Neutrophil (primary cell): ENCODE measurements at regions not wholly inside any gene's neighbourhood (a gene's known extent, or its start where the extent isn't known, plus 50 kb on each side); places are given as distances from the start of the nearest gene placed in this dataset.

Source experiments
- H3K27ac ChIP-seq: fragments of 200-600 bp; sonication (generic); 2 replicates; pipeline ENCODE4 v1.5.1; 2016; ENCODE audit warnings: mild to moderate bottlenecking, moderate library complexity
- H3K27me3 ChIP-seq: fragments of 200-600 bp; sonication (generic); 2 replicates; pipeline ENCODE4 v1.6.0; 2016; ENCODE audit warnings: mild to moderate bottlenecking
- H3K36me3 ChIP-seq: fragments of 200-600 bp; sonication (generic); 2 replicates; pipeline ENCODE4 v1.5.1; 2017
- H3K4me1 ChIP-seq, 2 experiments: fragments of 200-600 bp in 1 of 2; sonication (generic) in 1 of 2; 1 replicate in 1 of 2; 2 replicates in 1 of 2; pipeline versions ENCODE4 v1.5.1 to v1.6.1; 2013 to 2016; ENCODE audit warnings: low read depth in 1 of 2, low read length in 1 of 2, mild to moderate bottlenecking in 1 of 2, moderate library complexity in 1 of 2; ENCODE audit not compliant: control insufficient read depth in 1 of 2, insufficient read depth in 1 of 2
- H3K4me3 ChIP-seq, 2 experiments: fragments of 200-600 bp in 1 of 2; sonication (generic) in 1 of 2; 1 replicate in 1 of 2; 2 replicates in 1 of 2; pipeline ENCODE4 v1.5.1; 2013 to 2016; ENCODE audit warnings: low read depth in 1 of 2, low read length in 1 of 2, mild to moderate bottlenecking in 1 of 2, moderate library complexity in 1 of 2
- H3K9me3 ChIP-seq: fragments of 200-600 bp; sonication (generic); 2 replicates; pipeline ENCODE4 v1.5.1; 2016
- TF ChIP-seq, protein P1 (sequence below): fragments of 200-600 bp; sonication (generic); IDR thresholded peaks from 2 replicates; pipeline ENCODE4 v1.5.1; 2016; ENCODE audit warnings: antibody characterized with exemption

DNA sequence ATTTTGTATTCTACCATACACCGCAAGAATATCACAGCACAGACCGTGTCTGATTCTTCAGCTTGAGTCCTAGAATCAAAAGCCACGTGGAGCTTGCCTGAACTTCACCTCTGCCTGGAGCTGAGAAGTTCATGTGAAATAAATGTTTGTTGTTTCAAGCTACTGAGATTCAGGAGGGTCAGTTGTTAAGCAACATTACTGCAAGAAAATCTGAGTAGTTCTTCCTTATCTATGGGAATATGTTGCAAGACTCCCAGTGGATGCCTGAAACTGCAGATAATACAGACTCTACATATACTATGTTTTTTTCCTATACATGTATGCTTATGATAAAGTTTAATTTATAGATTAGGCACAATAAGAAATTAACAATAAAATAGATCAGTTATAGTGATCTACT lies 995.3 kb downstream of the TBC1D22A start:
- Histone ChIP-seq H3K4me3 (no peak overlapping the region), H3K9me3 (no peaks in the 10 kb centered on the region), H3K4me1 (no peaks in the 10 kb centered on the region), H3K36me3 (no peaks in the 10 kb centered on the region), H3K27me3 (no peaks in the 10 kb centered on the region), H3K27ac (no peak overlapping the region)
- TF ChIP-seq, protein P1, sequence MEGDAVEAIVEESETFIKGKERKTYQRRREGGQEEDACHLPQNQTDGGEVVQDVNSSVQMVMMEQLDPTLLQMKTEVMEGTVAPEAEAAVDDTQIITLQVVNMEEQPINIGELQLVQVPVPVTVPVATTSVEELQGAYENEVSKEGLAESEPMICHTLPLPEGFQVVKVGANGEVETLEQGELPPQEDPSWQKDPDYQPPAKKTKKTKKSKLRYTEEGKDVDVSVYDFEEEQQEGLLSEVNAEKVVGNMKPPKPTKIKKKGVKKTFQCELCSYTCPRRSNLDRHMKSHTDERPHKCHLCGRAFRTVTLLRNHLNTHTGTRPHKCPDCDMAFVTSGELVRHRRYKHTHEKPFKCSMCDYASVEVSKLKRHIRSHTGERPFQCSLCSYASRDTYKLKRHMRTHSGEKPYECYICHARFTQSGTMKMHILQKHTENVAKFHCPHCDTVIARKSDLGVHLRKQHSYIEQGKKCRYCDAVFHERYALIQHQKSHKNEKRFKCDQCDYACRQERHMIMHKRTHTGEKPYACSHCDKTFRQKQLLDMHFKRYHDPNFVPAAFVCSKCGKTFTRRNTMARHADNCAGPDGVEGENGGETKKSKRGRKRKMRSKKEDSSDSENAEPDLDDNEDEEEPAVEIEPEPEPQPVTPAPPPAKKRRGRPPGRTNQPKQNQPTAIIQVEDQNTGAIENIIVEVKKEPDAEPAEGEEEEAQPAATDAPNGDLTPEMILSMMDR: no peak

DNA sequence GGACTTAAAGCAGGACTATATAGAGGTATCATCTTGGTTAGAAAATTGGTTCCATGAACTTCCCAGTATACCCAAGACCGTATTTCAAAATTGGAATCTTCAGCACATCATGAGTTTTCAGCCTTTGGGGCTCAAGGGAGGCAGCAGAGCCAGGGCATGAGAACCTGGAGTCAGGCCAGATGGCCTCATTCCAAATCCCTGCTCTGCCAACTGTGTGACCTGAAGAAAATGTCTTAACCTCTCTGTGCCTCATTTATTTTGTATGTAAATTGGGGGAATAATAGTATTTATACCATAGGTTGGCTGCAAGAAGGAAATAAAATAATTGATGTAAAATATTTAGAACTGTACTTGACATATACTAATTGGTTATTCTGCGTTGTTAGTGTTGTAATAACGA lies 987.6 kb downstream of the TBC1D22A start:
- Histone ChIP-seq H3K9me3 (no peaks in the 10 kb centered on the region), H3K4me1 (no peaks in the 10 kb centered on the region), H3K27me3 (no peaks in the 10 kb centered on the region), H3K4me3 (no peak overlapping the region), H3K27ac (no peak overlapping the region), H3K36me3 (no peaks in the 10 kb centered on the region)
- TF ChIP-seq, protein P1: no peak

DNA sequence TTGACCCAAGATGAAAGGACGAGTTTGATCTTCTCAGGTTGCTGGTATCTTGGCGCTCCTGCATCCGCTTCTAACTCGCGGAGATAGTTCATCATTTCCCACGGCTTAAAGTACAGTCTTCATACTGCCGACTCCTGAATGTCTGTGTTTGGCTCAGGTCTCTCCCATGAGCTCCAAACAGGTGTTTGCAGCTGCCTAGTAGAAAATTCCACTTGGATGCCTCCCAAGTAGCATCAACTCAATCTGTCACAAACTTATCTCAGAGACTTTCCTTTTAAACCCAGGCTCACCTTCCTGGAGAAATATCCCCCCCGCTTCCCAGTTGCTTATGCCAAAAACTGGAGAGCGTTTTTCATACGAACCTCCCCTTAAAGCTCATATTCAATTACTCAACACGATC lies 986.5 kb downstream of the TBC1D22A start:
- Histone ChIP-seq H3K4me3 (no peak overlapping the region), H3K27ac (no peak overlapping the region), H3K27me3 (no peaks in the 10 kb centered on the region), H3K4me1 (no peaks in the 10 kb centered on the region), H3K9me3 (no peaks in the 10 kb centered on the region), H3K36me3 (no peaks in the 10 kb centered on the region)
- TF ChIP-seq, protein P1: no peak

DNA sequence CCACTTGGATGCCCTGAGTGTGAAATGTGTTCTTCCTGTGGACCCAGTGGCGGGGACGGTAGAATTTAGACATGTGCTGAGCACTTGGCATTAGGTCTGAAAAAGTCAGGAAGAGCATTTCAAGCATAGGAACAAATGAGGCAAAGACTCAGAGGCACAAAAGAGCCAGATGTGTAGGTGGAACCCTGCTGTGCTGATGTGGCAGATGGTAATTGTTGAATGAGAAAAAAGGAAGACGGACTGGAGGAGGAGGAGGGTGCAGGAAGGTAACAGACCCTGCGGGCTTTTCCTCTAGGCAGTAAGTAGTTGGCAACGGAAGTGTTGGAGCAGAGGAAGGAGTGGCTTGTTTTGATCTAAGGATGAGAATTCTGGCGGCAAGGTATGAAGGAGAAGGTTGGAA lies 985.8 kb downstream of the TBC1D22A start:
- Histone ChIP-seq H3K36me3 (no peaks in the 10 kb centered on the region), H3K27me3 (no peaks in the 10 kb centered on the region), H3K4me1 (no peaks in the 10 kb centered on the region), H3K4me3 (no peak overlapping the region), H3K9me3 (no peaks in the 10 kb centered on the region), H3K27ac (no peak overlapping the region)
- TF ChIP-seq, protein P1: no peak

DNA sequence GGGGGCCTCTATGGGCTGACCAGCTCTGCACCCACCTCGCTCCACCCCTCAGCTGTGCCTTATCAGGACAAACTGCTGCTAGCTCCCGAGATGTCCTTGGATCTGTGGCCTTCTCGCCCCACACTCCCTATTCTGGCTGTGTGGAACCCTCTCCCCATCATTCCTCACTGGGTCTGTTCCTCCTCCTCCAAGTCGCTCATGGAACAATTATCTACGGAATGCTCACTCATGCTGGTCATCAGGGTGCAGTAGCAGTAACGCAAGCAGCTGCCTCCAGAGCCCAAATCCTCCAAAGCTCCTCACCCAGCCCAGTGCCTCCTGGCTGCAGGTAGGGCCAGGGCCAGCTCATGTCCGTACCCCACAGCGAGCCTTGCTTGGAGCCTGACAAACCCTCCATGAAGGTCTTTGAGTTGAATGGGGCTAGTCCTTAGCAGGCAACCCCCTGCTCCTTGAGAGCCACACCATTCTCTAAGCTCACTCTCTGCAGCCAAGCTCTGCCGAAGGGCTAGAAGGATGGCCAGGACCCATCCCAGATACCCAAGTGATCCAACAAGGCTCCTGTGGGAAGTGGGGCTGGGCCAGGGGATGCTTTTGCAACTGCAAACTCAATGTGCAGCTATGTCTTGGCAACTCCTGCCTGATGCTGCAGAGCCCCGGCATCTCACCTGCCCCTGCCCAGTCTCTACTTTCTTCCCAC lies 977.8 kb downstream of the TBC1D22A start:
- Histone ChIP-seq H3K27me3 (no peaks in the 10 kb centered on the region), H3K4me3 (no peak overlapping the region), H3K9me3 (no peaks in the 10 kb centered on the region), H3K27ac (no peak overlapping the region), H3K36me3 (no peaks in the 10 kb centered on the region), H3K4me1 (no peaks in the 10 kb centered on the region)
- TF ChIP-seq, protein P1: no peak
